A549 (cell line): ENCODE measurements at regions not wholly inside any gene's neighbourhood (a gene's known extent, or its start where the extent isn't known, plus 50 kb on each side); places are given as distances from the start of the nearest gene placed in this dataset.

Experiments
- ATAC-seq, 2 experiments: fragments of 200-7000 bp in 1 of 2; fragments of >200 bp in 1 of 2; cut with Nextera tagmentation in 1 of 2; cut with Tn5 transposase in 1 of 2; 3 replicates each; pipeline versions ENCODE4 v1.8.0 to v1.9.1; 2018 to 2020; ENCODE audit warnings: mild to moderate bottlenecking in 1 of 2, moderate library complexity in 1 of 2
- CTCF ChIA-PET: fragments of 300-600 bp; sonication (Branson Sonifier 250); formaldehyde crosslinking; extraction: SDS; loops from one replicate; lab custom pipeline; 2021; ENCODE audit warnings: antibody characterized with exemption, inconsistent platforms; lab: Yijun Ruan, JAX
- POLR2A ChIA-PET: fragments of 350-600 bp; formaldehyde crosslinking; extraction: SDS; loops from one replicate; lab custom pipeline; 2021; ENCODE audit warnings: antibody characterized with exemption, inconsistent platforms; lab: Yijun Ruan, JAX
- DNase-seq, 2 experiments: peaks; one replicate each; pipeline versions ENCODE4 v3.0.0 to v3.0.0-alpha.2; 2011 to 2016; ENCODE audit warnings: low read depth in 1 of 2, low spot score in 1 of 2
- FAIRE-seq: peaks from 2 replicates; lab custom pipeline; 2011; peaks lifted over from hg19 to GRCh38; lab: Jason Lieb, UNC
- H3K27ac ChIP-seq, 2 experiments: fragments of >200 bp; sonication (Bioruptor Twin); formaldehyde crosslinking; 3 replicates each; pipeline ENCODE4 v1.5.1; 2016 to 2017
- H3K4me1 ChIP-seq: fragments of >200 bp; sonication (Bioruptor Twin); formaldehyde crosslinking; 3 replicates; pipeline ENCODE4 v1.6.1; 2016
- H3K4me2 ChIP-seq: fragments of >200 bp; sonication (Bioruptor Twin); formaldehyde crosslinking; 3 replicates; pipeline ENCODE4 v1.6.1; 2016
- H3K4me3 ChIP-seq: fragments of >200 bp; sonication (Bioruptor Twin); formaldehyde crosslinking; 3 replicates; pipeline ENCODE4 v1.5.1; 2016
- H3K9me3 ChIP-seq: fragments of >200 bp; sonication (Bioruptor Twin); formaldehyde crosslinking; 3 replicates; pipeline ENCODE4 v1.6.1; 2016
- ATOH8 ChIP-seq: fragments of 250-450 bp; sonication (Bioruptor Pico); IDR thresholded peaks from 2 replicates; pipeline ENCODE4 v1.5.0; 2020; ENCODE audit warnings: low read depth, mild to moderate bottlenecking, moderate library complexity
- BCL3 ChIP-seq: fragments of >200 bp; sonication (Bioruptor Twin); formaldehyde crosslinking; IDR thresholded peaks from 3 replicates; pipeline ENCODE4 v1.6.1; 2016
- CHD2 ChIP-seq: fragments of 150-350 bp; IDR thresholded peaks from 2 replicates; pipeline ENCODE4 v1.6.1; 2014; ENCODE audit warnings: low read length; ENCODE audit not compliant: partially characterized antibody
- FOSB ChIP-seq: fragments of 250-450 bp; sonication (Bioruptor Pico); IDR thresholded peaks from 2 replicates; pipeline ENCODE4 v1.5.0; 2020; ENCODE audit warnings: mild to moderate bottlenecking, moderate library complexity
- GATA3 ChIP-seq: IDR thresholded peaks from 2 replicates; pipeline ENCODE4 v1.6.1; 2012; ENCODE audit warnings: borderline replicate concordance
- HMGXB4 ChIP-seq: fragments of 250-450 bp; sonication (Bioruptor Pico); IDR thresholded peaks from 2 replicates; pipeline ENCODE4 v1.5.0; 2021; ENCODE audit warnings: mild to moderate bottlenecking, moderate library complexity, borderline replicate concordance
- KDM5A ChIP-seq: fragments of 200-600 bp; sonication (generic); IDR thresholded peaks from 2 replicates; pipeline ENCODE4 v1.6.1; 2016; ENCODE audit warnings: antibody characterized with exemption, mild to moderate bottlenecking
- RNF2 ChIP-seq: fragments of 200-600 bp; sonication (generic); IDR thresholded peaks from 2 replicates; pipeline ENCODE4 v1.6.1; 2016; ENCODE audit warnings: low read depth, mild to moderate bottlenecking, antibody characterized with exemption, moderate library complexity, borderline replicate concordance
- TFCP2L1 ChIP-seq: fragments of 250-450 bp; sonication (Bioruptor Pico); IDR thresholded peaks from 2 replicates; pipeline ENCODE4 v1.5.0; 2021; ENCODE audit warnings: mild to moderate bottlenecking
- USF2 ChIP-seq: fragments of 450-650 bp; IDR thresholded peaks from 2 replicates; pipeline ENCODE4 v1.6.1; 2014; ENCODE audit warnings: antibody characterized with exemption
- WGBS: methylation state at CpG from one replicate; pipeline ENCODE4 v1.1.6; 2017; ENCODE audit errors: missing lambda C conversion rate; 5-methylcytosine and 5-hydroxymethylcytosine counted together

- H3K9me3 ChIP-seq: peaks cover 3% of the 10 kb centered on the region; the same call in 1 of the 3 replicates
- ATAC-seq: no peak
- TF ChIP-seq ATOH8 (no peak), RNF2 (no peak), FOSB (CRISPR knock-in tag) (no peak), TFCP2L1 (CRISPR knock-in tag) (no peak), CHD2 (no peak), HMGXB4 (CRISPR knock-in tag) (no peak)
- TF ChIP-seq, all 56 proteins: peak for 0
- DNase-seq (no peak), FAIRE-seq (no peak)
- H3K4me2 ChIP-seq: no peak overlapping the region
- ChIA-PET CTCF (interaction anchor here (0.5 to 3.0 kb wide), 6 partner anchors 9 to 454 kb away, joined by 3 to 13 read pairs (median 6); no protein-coding TSS in a partner anchor), POLR2A (no interaction called here)
- H3K27ac ChIP-seq: no peak overlapping the region
- H3K4me3 ChIP-seq: no peak overlapping the region
- WGBS: 93% methylated on average over 3 of the region's 5 CpGs
- H3K4me1 ChIP-seq: peaks cover 30% of the 10 kb centered on the region
Measured at GRCh38 chr20:57004416-57004815, 262.0 kb downstream of the BMP7 start.

GRCh38 chr20:57004951-57005933 lies 261.2 kb downstream of the BMP7 start:
- H3K4me3 ChIP-seq: no peak overlapping the region
- no peaks in the 10 kb centered on the region for H3K9me3 ChIP-seq
- no peak for TF ChIP-seq KDM5A
- CTCF ChIA-PET: interaction anchor here (1.0 to 2.7 kb wide), 7 partner anchors 10 to 454 kb away, joined by 3 to 13 read pairs (median 5); no protein-coding TSS in a partner anchor
- FAIRE-seq (no peak), DNase-seq (no peak), ATAC-seq (no peak)
- peaks cover 30% of the 10 kb centered on the region for H3K4me1 ChIP-seq
- 87% methylated on average over 12 of the region's 12 CpGs for WGBS
- POLR2A ChIA-PET: no interaction called here
- no peak overlapping the region for H3K4me2 ChIP-seq
- H3K27ac ChIP-seq: no peak overlapping the region

GRCh38 chr20:57006411-57007170 lies 259.9 kb downstream of the BMP7 start:
- peaks cover 30% of the 10 kb centered on the region for H3K4me1 ChIP-seq
- CTCF ChIA-PET: interaction anchor here (0.8 to 3.4 kb wide), 13 partner anchors 10 to 456 kb away, joined by 3 to 15 read pairs (median 4); no protein-coding TSS in a partner anchor

More at GRCh38 chr20:57006411-57007170, 259.9 kb downstream of the BMP7 start:
- DNase-seq: peak; percentile 31 to 42
- WGBS: 25% methylated on average over 11 of the region's 11 CpGs
- POLR2A ChIA-PET: no interaction called here
- FAIRE-seq: no peak
- peak overlapping the region; percentile 69 for H3K4me2 ChIP-seq
- peak overlapping the region in 1 of 2 experiments; percentile 73; a peak in 3 of 6 replicates for H3K27ac ChIP-seq
- no peak overlapping the region for H3K4me3 ChIP-seq
- ATAC-seq: peak in 1 of 2 experiments; percentile 54; a peak in 4 of 6 replicates
- H3K9me3 ChIP-seq: no peaks in the 10 kb centered on the region
- peak; percentile 88 for TF ChIP-seq GATA3
- TF ChIP-seq BCL3: peak; percentile 71; the same call in 2 of the 3 replicates
- TF ChIP-seq USF2: no peak
